ENCODE measurements at regions not wholly inside any gene's neighbourhood (a gene's known extent, or its start where the extent isn't known, plus 50 kb on each side); places are given as distances from the start of the nearest gene placed in this dataset.

DNA sequence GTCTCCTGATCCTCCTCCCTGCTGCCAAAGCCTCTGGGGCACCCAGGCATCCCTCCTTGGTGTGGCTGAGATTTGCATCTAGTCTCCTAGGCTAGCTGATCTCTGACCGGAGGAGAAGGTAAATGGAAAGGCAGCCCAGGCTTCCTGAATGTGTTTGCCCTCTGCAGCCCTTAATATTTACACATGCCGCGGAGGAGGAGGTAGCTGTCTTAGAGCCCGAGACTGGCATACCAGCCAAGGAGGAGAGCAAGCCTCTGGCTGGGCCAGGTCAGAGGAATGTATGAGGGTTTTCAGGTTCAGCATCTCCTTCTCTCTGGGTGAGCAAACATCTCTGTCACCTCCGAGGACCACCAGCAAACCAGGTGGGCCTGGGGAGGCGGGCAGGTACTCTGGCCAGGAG lies 86.0 kb upstream of the GRIK3 start:
- no peak for FAIRE-seq
- dilution Hi-C loops (cut with MboI; ENCODE audit: extremely low pct_ligation_motif_present, low sequenced_read_pairs) (no loop called here), intact Hi-C loops (cut with micrococcal nuclease) (no loop called here)
- no peaks in the 10 kb centered on the region for H3K36me3 ChIP-seq (ENCODE audit: control insufficient read depth in 2 of 2, extremely low read depth in 1 of 2, insufficient read depth in 2 of 2, low read length in 2 of 2)
- H3K9me1 ChIP-seq (replicated peaks; ENCODE audit: control insufficient read depth, extremely low read depth, insufficient read depth, low read length): no peaks in the 10 kb centered on the region
- POLR2A ChIA-PET: no interaction called here
- no peaks in the 10 kb centered on the region for H3K79me2 ChIP-seq (ENCODE audit: control insufficient read depth, insufficient read depth, low read length)
- H3K4me1 ChIP-seq (ENCODE audit: control insufficient read depth, extremely low read depth, insufficient read depth, low read length): no peaks in the 10 kb centered on the region
- H3K27ac ChIP-seq (ENCODE audit: insufficient read depth, low read depth, low read length): no peak overlapping the region
- no peak overlapping the region for H3K9ac ChIP-seq (replicated peaks; ENCODE audit: extremely low read depth, insufficient read depth, low read length)
- BruUV-seq (replicated peaks): no TSS peak
- no peaks in the 10 kb centered on the region for H3K27me3 ChIP-seq (ENCODE audit: control insufficient read depth in 2 of 2, insufficient read depth in 2 of 2, low read length in 2 of 2)
- DNase-seq (ENCODE audit: low read depth, low spot score): no peak
- H2AFZ ChIP-seq (ENCODE audit: low read depth, low read length): no peak overlapping the region
- no peaks in the 10 kb centered on the region for H3K9me3 ChIP-seq (replicated peaks; ENCODE audit: control insufficient read depth, insufficient read depth, low read length)
- TF ChIP-seq FOS (IDR thresholded peaks at IDR 0.05; ENCODE audit: borderline replicate concordance, insufficient read depth, low read length): no peak
- TF ChIP-seq JUN (IDR thresholded peaks at IDR 0.05; ENCODE audit: borderline replicate concordance, insufficient read depth, insufficient read length, low read depth): no peak
- no peak for TF ChIP-seq MAX (IDR thresholded peaks at IDR 0.05; ENCODE audit: insufficient read depth, insufficient read length)
- TF ChIP-seq, protein P1, sequence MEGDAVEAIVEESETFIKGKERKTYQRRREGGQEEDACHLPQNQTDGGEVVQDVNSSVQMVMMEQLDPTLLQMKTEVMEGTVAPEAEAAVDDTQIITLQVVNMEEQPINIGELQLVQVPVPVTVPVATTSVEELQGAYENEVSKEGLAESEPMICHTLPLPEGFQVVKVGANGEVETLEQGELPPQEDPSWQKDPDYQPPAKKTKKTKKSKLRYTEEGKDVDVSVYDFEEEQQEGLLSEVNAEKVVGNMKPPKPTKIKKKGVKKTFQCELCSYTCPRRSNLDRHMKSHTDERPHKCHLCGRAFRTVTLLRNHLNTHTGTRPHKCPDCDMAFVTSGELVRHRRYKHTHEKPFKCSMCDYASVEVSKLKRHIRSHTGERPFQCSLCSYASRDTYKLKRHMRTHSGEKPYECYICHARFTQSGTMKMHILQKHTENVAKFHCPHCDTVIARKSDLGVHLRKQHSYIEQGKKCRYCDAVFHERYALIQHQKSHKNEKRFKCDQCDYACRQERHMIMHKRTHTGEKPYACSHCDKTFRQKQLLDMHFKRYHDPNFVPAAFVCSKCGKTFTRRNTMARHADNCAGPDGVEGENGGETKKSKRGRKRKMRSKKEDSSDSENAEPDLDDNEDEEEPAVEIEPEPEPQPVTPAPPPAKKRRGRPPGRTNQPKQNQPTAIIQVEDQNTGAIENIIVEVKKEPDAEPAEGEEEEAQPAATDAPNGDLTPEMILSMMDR (IDR thresholded peaks at IDR 0.05; ENCODE audit: extremely low read depth in 1 of 2, insufficient read depth in 1 of 2, low read depth in 1 of 2, low read length in 2 of 2): no peak
- H3K4me3 ChIP-seq (replicated peaks in 1 of 3; ENCODE audit: insufficient read depth in 1 of 3, low read depth in 1 of 3, low read length in 3 of 3): no peak overlapping the region
- no peak overlapping the region for H3K4me2 ChIP-seq (ENCODE audit: insufficient read depth, low read length)
- CTCF ChIA-PET: no interaction called here
- no peaks in the 10 kb centered on the region for H4K20me1 ChIP-seq (replicated peaks; ENCODE audit: control insufficient read depth, extremely low read depth, insufficient read depth, low read length)

DNA sequence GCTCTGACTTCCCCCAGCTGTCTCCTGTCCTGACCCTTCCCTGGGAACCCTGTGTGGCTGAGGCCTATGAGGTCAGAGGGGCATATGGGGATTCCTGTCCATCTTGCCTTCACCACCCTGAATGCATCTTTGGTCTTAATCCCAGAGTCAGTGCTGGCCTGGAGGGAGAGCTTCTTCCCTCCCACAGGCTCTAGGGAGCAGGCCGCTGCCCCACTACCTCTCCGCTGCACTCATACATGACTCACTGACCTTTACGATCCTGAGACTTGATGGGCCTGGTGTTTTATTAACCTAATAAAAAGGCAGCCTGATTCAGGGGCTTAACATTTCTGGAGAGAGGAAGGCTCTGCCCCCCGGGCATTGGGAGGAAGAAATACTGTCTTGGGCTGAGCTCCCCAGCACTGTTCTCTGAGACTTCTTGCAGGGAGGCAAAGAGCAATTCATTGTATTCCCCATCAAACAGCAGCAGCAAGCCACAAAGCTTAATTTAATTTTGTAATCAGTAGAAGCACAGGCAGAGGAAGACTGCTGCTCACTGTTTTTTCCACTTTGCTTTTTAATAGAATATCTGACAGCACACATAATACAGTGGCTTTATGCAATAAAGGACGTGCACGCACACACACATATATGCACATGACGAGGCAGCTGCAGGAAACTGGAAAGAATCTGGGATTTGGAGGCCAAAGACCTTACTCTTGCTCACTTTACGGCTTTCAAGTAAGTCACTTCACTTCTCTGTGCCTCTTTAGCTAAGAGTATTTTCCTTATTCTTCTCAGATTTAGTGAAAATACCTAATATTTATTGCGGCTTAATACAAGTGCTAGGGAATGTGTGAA lies 89.2 kb upstream of the GRIK3 start:
- POLR2A ChIA-PET: no interaction called here
- intact Hi-C loops (cut with micrococcal nuclease) (no loop called here), dilution Hi-C loops (cut with MboI; ENCODE audit: extremely low pct_ligation_motif_present, low sequenced_read_pairs) (no loop called here)
- Histone ChIP-seq H3K9me3 (replicated peaks; ENCODE audit: control insufficient read depth, insufficient read depth, low read length) (no peaks in the 10 kb centered on the region), H2AFZ (ENCODE audit: low read depth, low read length) (no peak overlapping the region), H3K36me3 (ENCODE audit: control insufficient read depth in 2 of 2, extremely low read depth in 1 of 2, insufficient read depth in 2 of 2, low read length in 2 of 2) (no peaks in the 10 kb centered on the region), H3K79me2 (ENCODE audit: control insufficient read depth, insufficient read depth, low read length) (no peaks in the 10 kb centered on the region), H3K4me2 (ENCODE audit: insufficient read depth, low read length) (no peak overlapping the region), H3K9me1 (replicated peaks; ENCODE audit: control insufficient read depth, extremely low read depth, insufficient read depth, low read length) (no peaks in the 10 kb centered on the region), H3K4me3 (replicated peaks in 1 of 3; ENCODE audit: insufficient read depth in 1 of 3, low read depth in 1 of 3, low read length in 3 of 3) (no peak overlapping the region), H3K9ac (replicated peaks; ENCODE audit: extremely low read depth, insufficient read depth, low read length) (no peak overlapping the region), H3K4me1 (ENCODE audit: control insufficient read depth, extremely low read depth, insufficient read depth, low read length) (no peaks in the 10 kb centered on the region), H4K20me1 (replicated peaks; ENCODE audit: control insufficient read depth, extremely low read depth, insufficient read depth, low read length) (no peaks in the 10 kb centered on the region), H3K27me3 (ENCODE audit: control insufficient read depth in 2 of 2, insufficient read depth in 2 of 2, low read length in 2 of 2) (no peaks in the 10 kb centered on the region), H3K27ac (ENCODE audit: insufficient read depth, low read depth, low read length) (no peak overlapping the region)
- no TSS peak for BruUV-seq (replicated peaks)
- DNase-seq (ENCODE audit: low read depth, low spot score) (no peak), FAIRE-seq (no peak)
- TF ChIP-seq JUN (IDR thresholded peaks at IDR 0.05; ENCODE audit: borderline replicate concordance, insufficient read depth, insufficient read length, low read depth) (no peak), FOS (IDR thresholded peaks at IDR 0.05; ENCODE audit: borderline replicate concordance, insufficient read depth, low read length) (no peak), POLR2A (IDR thresholded peaks at IDR 0.05; ENCODE audit: low read depth, low read length) (no peak), EZH2 (IDR thresholded peaks at IDR 0.05; ENCODE audit: borderline replicate concordance, low read depth, low read length, severe bottlenecking) (no peak), MAX (IDR thresholded peaks at IDR 0.05; ENCODE audit: insufficient read depth, insufficient read length) (no peak), MYC (IDR thresholded peaks at IDR 0.05; ENCODE audit: low read depth, low read length) (no peak), GATA2 (IDR thresholded peaks at IDR 0.05; ENCODE audit: insufficient read depth, insufficient read length, low read depth, low read length) (no peak), POLR2AphosphoS5 (IDR thresholded peaks at IDR 0.05; ENCODE audit: insufficient read depth, low read depth, low read length) (no peak)
- TF ChIP-seq, protein P1 (IDR thresholded peaks at IDR 0.05; ENCODE audit: extremely low read depth in 1 of 2, insufficient read depth in 1 of 2, low read depth in 1 of 2, low read length in 2 of 2): no peak
- CTCF ChIA-PET: no interaction called here

Data from endothelial cell of umbilical vein (primary cell).